GM23338 (cell line): ENCODE measurements at regions not wholly inside any gene's neighbourhood (a gene's known extent, or its start where the extent isn't known, plus 50 kb on each side); places are given as distances from the start of the nearest gene placed in this dataset.

Source experiments
- CREB1 ChIP-seq: fragments of 250-450 bp; sonication (Bioruptor Pico); IDR thresholded peaks from 2 replicates; pipeline ENCODE4 v1.5.0; 2020; ENCODE audit warnings: low read depth, mild to moderate bottlenecking, moderate library complexity
- CTCF ChIP-seq, 2 experiments: fragments of 200-600 bp in 1 of 2; sonication (generic) in 1 of 2; conservative IDR thresholded peaks; 2 replicates each; pipeline versions ENCODE4 v1.5.1 to v1.6.1; 2016 to 2017; ENCODE audit warnings: antibody characterized with exemption in 2 of 2, low read depth in 2 of 2, mild to moderate bottlenecking in 2 of 2, moderate library complexity in 1 of 2
- ETS1 ChIP-seq: IDR thresholded peaks from 2 replicates; pipeline ENCODE4 v1.6.1; 2016; ENCODE audit warnings: antibody characterized with exemption
- EZH2 ChIP-seq: fragments of 200-600 bp; sonication (generic); IDR thresholded peaks from one replicate; pipeline ENCODE4 v1.8.0; 2017; ENCODE audit warnings: antibody characterized with exemption, mild to moderate bottlenecking, low read depth; ENCODE audit not compliant: unreplicated experiment
- EZH2phosphoT487 ChIP-seq: fragments of 200-600 bp; sonication (generic); IDR thresholded peaks from one replicate; pipeline ENCODE4 v1.8.1; 2018; ENCODE audit warnings: antibody characterized with exemption; ENCODE audit not compliant: unreplicated experiment
- JUNB ChIP-seq: IDR thresholded peaks from one replicate; pipeline ENCODE4 v1.6.1; 2016; ENCODE audit warnings: antibody characterized with exemption; ENCODE audit not compliant: unreplicated experiment
- NANOG ChIP-seq: IDR thresholded peaks from 2 replicates; pipeline ENCODE4 v1.6.1; 2016; ENCODE audit warnings: antibody characterized with exemption, borderline replicate concordance
- POLR2AphosphoS5 ChIP-seq: IDR thresholded peaks from 2 replicates; pipeline ENCODE4 v1.6.1; 2016; ENCODE audit warnings: antibody characterized with exemption, low read depth
- ZNF114 ChIP-seq: fragments of 250-450 bp; sonication (Bioruptor Pico); IDR thresholded peaks from 2 replicates; pipeline ENCODE4 v1.5.0; 2020; ENCODE audit warnings: mild to moderate bottlenecking, moderate library complexity
- ZNF331 ChIP-seq: fragments of 250-450 bp; sonication (Bioruptor Pico); IDR thresholded peaks from 2 replicates; pipeline ENCODE4 v1.5.0; 2020; ENCODE audit warnings: low read depth, mild to moderate bottlenecking, moderate library complexity
- TF ChIP-seq, protein P1 (sequence below): IDR thresholded peaks from one replicate; pipeline ENCODE4 v1.6.1; 2018; ENCODE audit warnings: antibody characterized with exemption; ENCODE audit not compliant: unreplicated experiment
- TF ChIP-seq, protein P2 (sequence below): fragments of 250-450 bp; sonication (Bioruptor Pico); IDR thresholded peaks from 2 replicates; pipeline ENCODE4 v1.5.0; 2020; ENCODE audit warnings: mild to moderate bottlenecking, moderate library complexity

- TF ChIP-seq EZH2phosphoT487: no peak
- TF ChIP-seq POLR2AphosphoS5: no peak
- TF ChIP-seq CTCF (conservative IDR thresholded peaks at IDR 0.05; ENCODE audit: low read depth in 2 of 2): no peak
- no peak for TF ChIP-seq CREB1 (CRISPR knock-in tag)
- TF ChIP-seq, protein P1, sequence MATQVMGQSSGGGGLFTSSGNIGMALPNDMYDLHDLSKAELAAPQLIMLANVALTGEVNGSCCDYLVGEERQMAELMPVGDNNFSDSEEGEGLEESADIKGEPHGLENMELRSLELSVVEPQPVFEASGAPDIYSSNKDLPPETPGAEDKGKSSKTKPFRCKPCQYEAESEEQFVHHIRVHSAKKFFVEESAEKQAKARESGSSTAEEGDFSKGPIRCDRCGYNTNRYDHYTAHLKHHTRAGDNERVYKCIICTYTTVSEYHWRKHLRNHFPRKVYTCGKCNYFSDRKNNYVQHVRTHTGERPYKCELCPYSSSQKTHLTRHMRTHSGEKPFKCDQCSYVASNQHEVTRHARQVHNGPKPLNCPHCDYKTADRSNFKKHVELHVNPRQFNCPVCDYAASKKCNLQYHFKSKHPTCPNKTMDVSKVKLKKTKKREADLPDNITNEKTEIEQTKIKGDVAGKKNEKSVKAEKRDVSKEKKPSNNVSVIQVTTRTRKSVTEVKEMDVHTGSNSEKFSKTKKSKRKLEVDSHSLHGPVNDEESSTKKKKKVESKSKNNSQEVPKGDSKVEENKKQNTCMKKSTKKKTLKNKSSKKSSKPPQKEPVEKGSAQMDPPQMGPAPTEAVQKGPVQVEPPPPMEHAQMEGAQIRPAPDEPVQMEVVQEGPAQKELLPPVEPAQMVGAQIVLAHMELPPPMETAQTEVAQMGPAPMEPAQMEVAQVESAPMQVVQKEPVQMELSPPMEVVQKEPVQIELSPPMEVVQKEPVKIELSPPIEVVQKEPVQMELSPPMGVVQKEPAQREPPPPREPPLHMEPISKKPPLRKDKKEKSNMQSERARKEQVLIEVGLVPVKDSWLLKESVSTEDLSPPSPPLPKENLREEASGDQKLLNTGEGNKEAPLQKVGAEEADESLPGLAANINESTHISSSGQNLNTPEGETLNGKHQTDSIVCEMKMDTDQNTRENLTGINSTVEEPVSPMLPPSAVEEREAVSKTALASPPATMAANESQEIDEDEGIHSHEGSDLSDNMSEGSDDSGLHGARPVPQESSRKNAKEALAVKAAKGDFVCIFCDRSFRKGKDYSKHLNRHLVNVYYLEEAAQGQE: no peak
- no peak for TF ChIP-seq EZH2
- TF ChIP-seq ZNF114 (CRISPR knock-in tag): no peak
- no peak for TF ChIP-seq ETS1
- no peak for TF ChIP-seq NANOG
- TF ChIP-seq ZNF331 (CRISPR knock-in tag): no peak
- TF ChIP-seq JUNB: no peak
- TF ChIP-seq, protein P2, sequence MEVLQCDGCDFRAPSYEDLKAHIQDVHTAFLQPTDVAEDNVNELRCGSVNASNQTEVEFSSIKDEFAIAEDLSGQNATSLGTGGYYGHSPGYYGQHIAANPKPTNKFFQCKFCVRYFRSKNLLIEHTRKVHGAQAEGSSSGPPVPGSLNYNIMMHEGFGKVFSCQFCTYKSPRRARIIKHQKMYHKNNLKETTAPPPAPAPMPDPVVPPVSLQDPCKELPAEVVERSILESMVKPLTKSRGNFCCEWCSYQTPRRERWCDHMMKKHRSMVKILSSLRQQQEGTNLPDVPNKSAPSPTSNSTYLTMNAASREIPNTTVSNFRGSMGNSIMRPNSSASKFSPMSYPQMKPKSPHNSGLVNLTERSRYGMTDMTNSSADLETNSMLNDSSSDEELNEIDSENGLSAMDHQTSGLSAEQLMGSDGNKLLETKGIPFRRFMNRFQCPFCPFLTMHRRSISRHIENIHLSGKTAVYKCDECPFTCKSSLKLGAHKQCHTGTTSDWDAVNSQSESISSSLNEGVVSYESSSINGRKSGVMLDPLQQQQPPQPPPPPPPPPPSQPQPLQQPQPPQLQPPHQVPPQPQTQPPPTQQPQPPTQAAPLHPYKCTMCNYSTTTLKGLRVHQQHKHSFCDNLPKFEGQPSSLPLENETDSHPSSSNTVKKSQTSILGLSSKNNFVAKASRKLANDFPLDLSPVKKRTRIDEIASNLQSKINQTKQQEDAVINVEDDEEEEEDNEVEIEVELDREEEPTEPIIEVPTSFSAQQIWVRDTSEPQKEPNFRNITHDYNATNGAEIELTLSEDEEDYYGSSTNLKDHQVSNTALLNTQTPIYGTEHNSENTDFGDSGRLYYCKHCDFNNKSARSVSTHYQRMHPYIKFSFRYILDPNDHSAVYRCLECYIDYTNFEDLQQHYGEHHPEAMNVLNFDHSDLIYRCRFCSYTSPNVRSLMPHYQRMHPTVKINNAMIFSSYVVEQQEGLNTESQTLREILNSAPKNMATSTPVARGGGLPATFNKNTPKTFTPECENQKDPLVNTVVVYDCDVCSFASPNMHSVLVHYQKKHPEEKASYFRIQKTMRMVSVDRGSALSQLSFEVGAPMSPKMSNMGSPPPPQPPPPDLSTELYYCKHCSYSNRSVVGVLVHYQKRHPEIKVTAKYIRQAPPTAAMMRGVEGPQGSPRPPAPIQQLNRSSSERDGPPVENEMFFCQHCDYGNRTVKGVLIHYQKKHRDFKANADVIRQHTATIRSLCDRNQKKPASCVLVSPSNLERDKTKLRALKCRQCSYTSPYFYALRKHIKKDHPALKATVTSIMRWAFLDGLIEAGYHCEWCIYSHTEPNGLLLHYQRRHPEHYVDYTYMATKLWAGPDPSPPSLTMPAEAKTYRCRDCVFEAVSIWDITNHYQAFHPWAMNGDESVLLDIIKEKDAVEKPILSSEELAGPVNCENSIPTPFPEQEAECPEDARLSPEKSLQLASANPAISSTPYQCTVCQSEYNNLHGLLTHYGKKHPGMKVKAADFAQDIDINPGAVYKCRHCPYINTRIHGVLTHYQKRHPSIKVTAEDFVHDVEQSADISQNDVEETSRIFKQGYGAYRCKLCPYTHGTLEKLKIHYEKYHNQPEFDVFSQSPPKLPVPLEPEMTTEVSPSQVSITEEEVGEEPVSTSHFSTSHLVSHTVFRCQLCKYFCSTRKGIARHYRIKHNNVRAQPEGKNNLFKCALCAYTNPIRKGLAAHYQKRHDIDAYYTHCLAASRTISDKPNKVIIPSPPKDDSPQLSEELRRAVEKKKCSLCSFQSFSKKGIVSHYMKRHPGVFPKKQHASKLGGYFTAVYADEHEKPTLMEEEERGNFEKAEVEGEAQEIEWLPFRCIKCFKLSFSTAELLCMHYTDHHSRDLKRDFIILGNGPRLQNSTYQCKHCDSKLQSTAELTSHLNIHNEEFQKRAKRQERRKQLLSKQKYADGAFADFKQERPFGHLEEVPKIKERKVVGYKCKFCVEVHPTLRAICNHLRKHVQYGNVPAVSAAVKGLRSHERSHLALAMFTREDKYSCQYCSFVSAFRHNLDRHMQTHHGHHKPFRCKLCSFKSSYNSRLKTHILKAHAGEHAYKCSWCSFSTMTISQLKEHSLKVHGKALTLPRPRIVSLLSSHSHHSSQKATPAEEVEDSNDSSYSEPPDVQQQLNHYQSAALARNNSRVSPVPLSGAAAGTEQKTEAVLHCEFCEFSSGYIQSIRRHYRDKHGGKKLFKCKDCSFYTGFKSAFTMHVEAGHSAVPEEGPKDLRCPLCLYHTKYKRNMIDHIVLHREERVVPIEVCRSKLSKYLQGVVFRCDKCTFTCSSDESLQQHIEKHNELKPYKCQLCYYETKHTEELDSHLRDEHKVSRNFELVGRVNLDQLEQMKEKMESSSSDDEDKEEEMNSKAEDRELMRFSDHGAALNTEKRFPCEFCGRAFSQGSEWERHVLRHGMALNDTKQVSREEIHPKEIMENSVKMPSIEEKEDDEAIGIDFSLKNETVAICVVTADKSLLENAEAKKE (CRISPR knock-in tag): no peak
Measured at GRCh38 chr3:110905121-110905520, 166.5 kb upstream of the NECTIN3 start.
